Sigmoid colon (tissue), 6 donors: ENCODE measurements at regions not wholly inside any gene's neighbourhood (a gene's known extent, or its start where the extent isn't known, plus 50 kb on each side); places are given as distances from the start of the nearest gene placed in this dataset.

Experiments used
- DNase-seq: peaks from one replicate; pipeline ENCODE4 v3.0.0-alpha.2; 2019
- H3K27ac ChIP-seq, 4 donors: fragments of 200-600 bp; sonication (generic); one replicate each; pipeline ENCODE4 v1.5.1; 2016 to 2019; ENCODE audit warnings: mild to moderate bottlenecking in 1 of 4
- H3K27me3 ChIP-seq, 3 donors: fragments of 200-600 bp; sonication (generic); one replicate each; pipeline ENCODE4 v1.5.1; 2019; ENCODE audit warnings: mild to moderate bottlenecking in 1 of 3
- H3K36me3 ChIP-seq, 4 donors: fragments of 200-600 bp; sonication (generic); one replicate each; pipeline ENCODE4 v1.5.1; 2016 to 2019
- H3K4me1 ChIP-seq, 4 donors: fragments of 200-600 bp; sonication (generic); one replicate each; pipeline ENCODE4 v1.5.1; 2017 to 2019
- H3K4me3 ChIP-seq, 4 donors: fragments of 200-600 bp; sonication (generic); one replicate each; pipeline ENCODE4 v1.5.1; 2017 to 2019; ENCODE audit warnings: mild to moderate bottlenecking in 2 of 4, moderate library complexity in 1 of 4
- H3K9me3 ChIP-seq, 4 donors: fragments of 200-600 bp in 3 of 4; sonication (generic) in 3 of 4; one replicate each; pipeline versions ENCODE4 v1.5.1 to v1.6.1; 2013 to 2019
- EP300 ChIP-seq, 4 donors: sonication (generic); formaldehyde crosslinking; IDR thresholded peaks; one replicate each; pipeline ENCODE4 v1.6.1; 2017; ENCODE audit warnings: antibody characterized with exemption in 4 of 4
- POLR2A ChIP-seq, 2 donors: fragments of 450-650 bp; IDR thresholded peaks; one replicate each; pipeline ENCODE4 v1.6.1; 2016; ENCODE audit warnings: antibody characterized with exemption in 2 of 2, mild to moderate bottlenecking in 2 of 2, moderate library complexity in 2 of 2
- POLR2AphosphoS5 ChIP-seq, 4 donors: sonication (generic); formaldehyde crosslinking; IDR thresholded peaks; one replicate each; pipeline ENCODE4 v1.6.1; 2017; ENCODE audit warnings: antibody characterized with exemption in 4 of 4
- WGBS, 2 donors: extraction: QIAGEN DNeasy Blood & Tissue Kit; methylation state at CpG; one replicate each; pipeline ENCODE4 v1.1.7; 2013; 5-methylcytosine and 5-hydroxymethylcytosine counted together
- intact Hi-C: fragments of 100-400 bp; cut with DNase I; formaldehyde crosslinking; loops from one replicate; pipeline ENCODE4 v1.15.1; 2023
- TF ChIP-seq, protein P1 (sequence below), 4 experiments: fragments of 450-650 bp in 3 of 4; fragments of 200-600 bp in 1 of 4; IDR thresholded peaks; one replicate each; pipeline ENCODE4 v1.5.1; 2016 to 2019; ENCODE audit warnings: antibody characterized with exemption in 4 of 4, mild to moderate bottlenecking in 3 of 4, moderate library complexity in 2 of 4
- donor health status: healthy with polysubstance abuse.
- donor health status: healthy.

GRCh38 chr20:21653628-21654027 is 51.8 kb upstream of the PAX1 start:
- TF ChIP-seq EP300 (IDR thresholded peaks at IDR 0.05) (no peak), POLR2A (IDR thresholded peaks at IDR 0.05) (no peak), POLR2AphosphoS5 (IDR thresholded peaks at IDR 0.05) (no peak)
- TF ChIP-seq, protein P1, sequence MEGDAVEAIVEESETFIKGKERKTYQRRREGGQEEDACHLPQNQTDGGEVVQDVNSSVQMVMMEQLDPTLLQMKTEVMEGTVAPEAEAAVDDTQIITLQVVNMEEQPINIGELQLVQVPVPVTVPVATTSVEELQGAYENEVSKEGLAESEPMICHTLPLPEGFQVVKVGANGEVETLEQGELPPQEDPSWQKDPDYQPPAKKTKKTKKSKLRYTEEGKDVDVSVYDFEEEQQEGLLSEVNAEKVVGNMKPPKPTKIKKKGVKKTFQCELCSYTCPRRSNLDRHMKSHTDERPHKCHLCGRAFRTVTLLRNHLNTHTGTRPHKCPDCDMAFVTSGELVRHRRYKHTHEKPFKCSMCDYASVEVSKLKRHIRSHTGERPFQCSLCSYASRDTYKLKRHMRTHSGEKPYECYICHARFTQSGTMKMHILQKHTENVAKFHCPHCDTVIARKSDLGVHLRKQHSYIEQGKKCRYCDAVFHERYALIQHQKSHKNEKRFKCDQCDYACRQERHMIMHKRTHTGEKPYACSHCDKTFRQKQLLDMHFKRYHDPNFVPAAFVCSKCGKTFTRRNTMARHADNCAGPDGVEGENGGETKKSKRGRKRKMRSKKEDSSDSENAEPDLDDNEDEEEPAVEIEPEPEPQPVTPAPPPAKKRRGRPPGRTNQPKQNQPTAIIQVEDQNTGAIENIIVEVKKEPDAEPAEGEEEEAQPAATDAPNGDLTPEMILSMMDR (IDR thresholded peaks at IDR 0.05) = no peak
- Histone ChIP-seq H3K27ac (no peak overlapping the region), H3K36me3 (no peaks in the 10 kb centered on the region), H3K4me3 (no peak overlapping the region), H3K4me1 (no peaks in the 10 kb centered on the region), H3K27me3 (no peaks in the 10 kb centered on the region), H3K9me3 (no peaks in the 10 kb centered on the region)
- DNase-seq = no peak
- intact Hi-C loops = no loop called here
- 85 to 88% methylated on average over 4 of the region's 4 CpGs for WGBS, 2 donors

DNA sequence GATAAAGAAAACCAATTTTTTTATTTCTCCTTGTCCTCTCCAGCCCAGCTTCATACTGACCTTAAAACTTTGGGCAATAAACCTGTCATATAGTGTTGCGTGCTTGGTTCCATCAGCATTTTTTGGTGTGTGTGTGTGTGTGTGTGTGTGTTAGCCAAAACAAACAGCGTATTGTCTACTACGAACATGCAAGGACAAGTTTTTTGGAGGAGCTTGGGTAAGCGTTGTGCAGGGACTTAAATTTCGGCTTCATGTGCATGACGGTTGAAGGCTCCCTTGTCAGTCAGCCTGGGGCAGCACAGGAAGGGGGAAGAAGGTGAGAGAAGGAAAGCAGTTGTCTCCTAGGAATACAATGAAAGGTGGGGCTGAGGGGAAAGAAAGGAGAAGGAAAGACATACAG is 62.0 kb upstream of the PAX1 start:
- intact Hi-C loops = no loop called here
- no peak for DNase-seq
- TF ChIP-seq EP300 (IDR thresholded peaks at IDR 0.05) = no peak
- TF ChIP-seq POLR2AphosphoS5 (IDR thresholded peaks at IDR 0.05) = no peak
- TF ChIP-seq POLR2A (IDR thresholded peaks at IDR 0.05) = no peak
- TF ChIP-seq, protein P1 (IDR thresholded peaks at IDR 0.05) = no peak
- H3K27me3 ChIP-seq = no peaks in the 10 kb centered on the region
- H3K4me3 ChIP-seq = no peak overlapping the region
- no peaks in the 10 kb centered on the region for H3K36me3 ChIP-seq
- peaks cover 0 to 4% (median 1%) of the 10 kb centered on the region in 4 donors for H3K9me3 ChIP-seq
- H3K4me1 ChIP-seq = no peaks in the 10 kb centered on the region
- no peak overlapping the region for H3K27ac ChIP-seq
- 54 to 73% methylated on average over 6 of the region's 6 CpGs for WGBS, 2 donors

- intact Hi-C loops = no loop called here
- no peak overlapping the region for H3K27ac ChIP-seq
- 15 to 21% methylated on average over 4 of the region's 4 CpGs for WGBS, 2 donors
- H3K4me1 ChIP-seq = no peaks in the 10 kb centered on the region
- no peaks in the 10 kb centered on the region for H3K36me3 ChIP-seq
- H3K4me3 ChIP-seq = no peak overlapping the region
- no peak for TF ChIP-seq POLR2A (IDR thresholded peaks at IDR 0.05)
- no peak for TF ChIP-seq EP300 (IDR thresholded peaks at IDR 0.05)
- TF ChIP-seq, protein P1 (IDR thresholded peaks at IDR 0.05) = no peak
- TF ChIP-seq POLR2AphosphoS5 (IDR thresholded peaks at IDR 0.05) = no peak
- DNase-seq = no peak
- H3K9me3 ChIP-seq = no peaks in the 10 kb centered on the region
- H3K27me3 ChIP-seq = no peaks in the 10 kb centered on the region
Measured at GRCh38 chr20:21640556-21640955, 64.9 kb upstream of the PAX1 start.

DNA sequence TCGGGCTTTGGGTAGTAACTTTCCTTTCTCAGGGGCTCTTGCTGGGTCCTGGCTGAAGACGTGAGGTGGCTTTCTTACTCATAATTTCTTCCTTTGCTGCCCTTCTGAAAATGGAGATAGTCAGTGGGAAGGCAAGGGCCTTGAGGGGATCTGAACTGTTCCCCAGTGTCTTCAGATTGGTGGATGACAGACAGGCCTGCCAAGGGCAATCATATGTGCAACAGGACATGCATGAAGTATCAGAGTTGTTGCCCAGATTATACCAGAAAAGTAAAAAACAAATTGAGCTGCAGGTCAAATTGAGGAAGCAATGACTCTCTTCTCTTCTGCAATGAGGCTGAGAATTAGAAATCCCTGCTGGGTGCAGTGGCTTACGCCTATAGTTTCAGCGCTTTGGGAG is 71.6 kb upstream of the PAX1 start:
- no peak overlapping the region for H3K4me3 ChIP-seq
- intact Hi-C loops = no loop called here
- no peaks in the 10 kb centered on the region for H3K4me1 ChIP-seq
- no peaks in the 10 kb centered on the region for H3K27me3 ChIP-seq
- no peaks in the 10 kb centered on the region for H3K36me3 ChIP-seq
- no peaks in the 10 kb centered on the region for H3K9me3 ChIP-seq
- 79 to 89% methylated on average over 4 of the region's 4 CpGs for WGBS, 2 donors
- TF ChIP-seq POLR2A (IDR thresholded peaks at IDR 0.05) = no peak
- no peak for TF ChIP-seq EP300 (IDR thresholded peaks at IDR 0.05)
- TF ChIP-seq POLR2AphosphoS5 (IDR thresholded peaks at IDR 0.05) = no peak
- H3K27ac ChIP-seq = no peak overlapping the region
- no peak for DNase-seq

DNA sequence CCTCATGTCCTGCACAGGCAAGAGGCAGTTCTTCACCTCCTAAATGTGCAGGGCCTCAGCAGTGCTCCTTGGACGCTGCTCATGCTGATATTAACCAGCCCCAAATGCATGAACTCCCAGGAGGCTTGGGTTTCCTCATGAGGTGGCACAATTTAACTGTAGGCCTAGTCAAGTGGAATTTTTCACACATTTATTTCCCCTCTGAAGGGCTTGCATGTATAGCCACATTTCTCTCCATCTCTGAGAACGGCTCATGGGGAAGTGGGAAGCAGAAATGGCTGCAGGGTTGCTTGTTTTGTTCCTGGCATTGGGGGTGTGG is 72.8 kb upstream of the PAX1 start:
- no peak for DNase-seq
- no peak overlapping the region for H3K27ac ChIP-seq
- intact Hi-C loops = no loop called here
- no peaks in the 10 kb centered on the region for H3K36me3 ChIP-seq
- no peaks in the 10 kb centered on the region for H3K4me1 ChIP-seq
- WGBS, 2 donors = 38 to 39% methylated on average over 2 of the region's 2 CpGs
- no peak for TF ChIP-seq POLR2A (IDR thresholded peaks at IDR 0.05)
- no peak for TF ChIP-seq EP300 (IDR thresholded peaks at IDR 0.05)
- TF ChIP-seq, protein P1 (IDR thresholded peaks at IDR 0.05) = no peak
- no peak for TF ChIP-seq POLR2AphosphoS5 (IDR thresholded peaks at IDR 0.05)
- H3K4me3 ChIP-seq = no peak overlapping the region
- H3K27me3 ChIP-seq = no peaks in the 10 kb centered on the region
- H3K9me3 ChIP-seq = no peaks in the 10 kb centered on the region
